GM23338 (cell line): ENCODE measurements at regions not wholly inside any gene's neighbourhood (a gene's known extent, or its start where the extent isn't known, plus 50 kb on each side); places are given as distances from the start of the nearest gene placed in this dataset.

Experiments used
- EZH2 ChIP-seq: fragments of 200-600 bp; sonication (generic); IDR thresholded peaks from one replicate; pipeline ENCODE4 v1.8.0; 2017; ENCODE audit warnings: antibody characterized with exemption, mild to moderate bottlenecking, low read depth; ENCODE audit not compliant: unreplicated experiment
- EZH2phosphoT487 ChIP-seq: fragments of 200-600 bp; sonication (generic); IDR thresholded peaks from one replicate; pipeline ENCODE4 v1.8.1; 2018; ENCODE audit warnings: antibody characterized with exemption; ENCODE audit not compliant: unreplicated experiment
- NANOG ChIP-seq: IDR thresholded peaks from 2 replicates; pipeline ENCODE4 v1.6.1; 2016; ENCODE audit warnings: antibody characterized with exemption, borderline replicate concordance
- ZNF114 ChIP-seq: fragments of 250-450 bp; sonication (Bioruptor Pico); IDR thresholded peaks from 2 replicates; pipeline ENCODE4 v1.5.0; 2020; ENCODE audit warnings: mild to moderate bottlenecking, moderate library complexity
- ZNF331 ChIP-seq: fragments of 250-450 bp; sonication (Bioruptor Pico); IDR thresholded peaks from 2 replicates; pipeline ENCODE4 v1.5.0; 2020; ENCODE audit warnings: low read depth, mild to moderate bottlenecking, moderate library complexity
- TF ChIP-seq, protein P1 (sequence below): IDR thresholded peaks from one replicate; pipeline ENCODE4 v1.6.1; 2018; ENCODE audit warnings: antibody characterized with exemption; ENCODE audit not compliant: unreplicated experiment
- TF ChIP-seq, protein P2 (sequence below): IDR thresholded peaks from 2 replicates; pipeline ENCODE4 v1.6.1; 2016; ENCODE audit warnings: antibody characterized with exemption
- TF ChIP-seq, protein P3 (sequence below), 2 experiments: fragments of 200-600 bp in 1 of 2; sonication (generic) in 1 of 2; conservative IDR thresholded peaks; 2 replicates each; pipeline versions ENCODE4 v1.5.1 to v1.6.1; 2016 to 2017; ENCODE audit warnings: antibody characterized with exemption in 2 of 2, low read depth in 2 of 2, mild to moderate bottlenecking in 2 of 2, moderate library complexity in 1 of 2

DNA sequence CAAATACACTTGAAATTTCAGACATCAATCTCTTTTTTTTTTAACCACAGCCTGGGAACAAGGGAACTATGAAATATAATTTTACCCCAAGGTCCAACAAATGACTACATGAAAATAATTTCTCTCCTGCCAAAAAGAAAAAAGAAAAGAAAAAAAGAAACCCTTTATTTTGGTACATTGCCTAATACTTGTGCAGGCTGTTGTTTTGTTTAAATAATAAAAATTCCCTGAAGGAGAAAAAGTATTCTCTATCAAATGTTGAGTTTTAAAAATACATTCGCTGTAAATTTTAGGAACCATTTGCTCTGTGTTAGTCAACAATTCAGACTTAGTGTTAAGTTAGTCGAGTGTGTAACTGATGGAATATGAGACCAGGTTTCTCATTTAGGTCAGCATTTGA is 155.4 kb downstream of the PRDM6 start (continued):
- TF ChIP-seq ZNF114 (CRISPR knock-in tag) (no peak), EZH2phosphoT487 (no peak), NANOG (no peak), ZNF331 (CRISPR knock-in tag) (no peak), EZH2 (no peak)
- TF ChIP-seq, protein P1, sequence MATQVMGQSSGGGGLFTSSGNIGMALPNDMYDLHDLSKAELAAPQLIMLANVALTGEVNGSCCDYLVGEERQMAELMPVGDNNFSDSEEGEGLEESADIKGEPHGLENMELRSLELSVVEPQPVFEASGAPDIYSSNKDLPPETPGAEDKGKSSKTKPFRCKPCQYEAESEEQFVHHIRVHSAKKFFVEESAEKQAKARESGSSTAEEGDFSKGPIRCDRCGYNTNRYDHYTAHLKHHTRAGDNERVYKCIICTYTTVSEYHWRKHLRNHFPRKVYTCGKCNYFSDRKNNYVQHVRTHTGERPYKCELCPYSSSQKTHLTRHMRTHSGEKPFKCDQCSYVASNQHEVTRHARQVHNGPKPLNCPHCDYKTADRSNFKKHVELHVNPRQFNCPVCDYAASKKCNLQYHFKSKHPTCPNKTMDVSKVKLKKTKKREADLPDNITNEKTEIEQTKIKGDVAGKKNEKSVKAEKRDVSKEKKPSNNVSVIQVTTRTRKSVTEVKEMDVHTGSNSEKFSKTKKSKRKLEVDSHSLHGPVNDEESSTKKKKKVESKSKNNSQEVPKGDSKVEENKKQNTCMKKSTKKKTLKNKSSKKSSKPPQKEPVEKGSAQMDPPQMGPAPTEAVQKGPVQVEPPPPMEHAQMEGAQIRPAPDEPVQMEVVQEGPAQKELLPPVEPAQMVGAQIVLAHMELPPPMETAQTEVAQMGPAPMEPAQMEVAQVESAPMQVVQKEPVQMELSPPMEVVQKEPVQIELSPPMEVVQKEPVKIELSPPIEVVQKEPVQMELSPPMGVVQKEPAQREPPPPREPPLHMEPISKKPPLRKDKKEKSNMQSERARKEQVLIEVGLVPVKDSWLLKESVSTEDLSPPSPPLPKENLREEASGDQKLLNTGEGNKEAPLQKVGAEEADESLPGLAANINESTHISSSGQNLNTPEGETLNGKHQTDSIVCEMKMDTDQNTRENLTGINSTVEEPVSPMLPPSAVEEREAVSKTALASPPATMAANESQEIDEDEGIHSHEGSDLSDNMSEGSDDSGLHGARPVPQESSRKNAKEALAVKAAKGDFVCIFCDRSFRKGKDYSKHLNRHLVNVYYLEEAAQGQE, result no peak
- TF ChIP-seq, protein P2, sequence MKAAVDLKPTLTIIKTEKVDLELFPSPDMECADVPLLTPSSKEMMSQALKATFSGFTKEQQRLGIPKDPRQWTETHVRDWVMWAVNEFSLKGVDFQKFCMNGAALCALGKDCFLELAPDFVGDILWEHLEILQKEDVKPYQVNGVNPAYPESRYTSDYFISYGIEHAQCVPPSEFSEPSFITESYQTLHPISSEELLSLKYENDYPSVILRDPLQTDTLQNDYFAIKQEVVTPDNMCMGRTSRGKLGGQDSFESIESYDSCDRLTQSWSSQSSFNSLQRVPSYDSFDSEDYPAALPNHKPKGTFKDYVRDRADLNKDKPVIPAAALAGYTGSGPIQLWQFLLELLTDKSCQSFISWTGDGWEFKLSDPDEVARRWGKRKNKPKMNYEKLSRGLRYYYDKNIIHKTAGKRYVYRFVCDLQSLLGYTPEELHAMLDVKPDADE, result no peak
- TF ChIP-seq, protein P3, sequence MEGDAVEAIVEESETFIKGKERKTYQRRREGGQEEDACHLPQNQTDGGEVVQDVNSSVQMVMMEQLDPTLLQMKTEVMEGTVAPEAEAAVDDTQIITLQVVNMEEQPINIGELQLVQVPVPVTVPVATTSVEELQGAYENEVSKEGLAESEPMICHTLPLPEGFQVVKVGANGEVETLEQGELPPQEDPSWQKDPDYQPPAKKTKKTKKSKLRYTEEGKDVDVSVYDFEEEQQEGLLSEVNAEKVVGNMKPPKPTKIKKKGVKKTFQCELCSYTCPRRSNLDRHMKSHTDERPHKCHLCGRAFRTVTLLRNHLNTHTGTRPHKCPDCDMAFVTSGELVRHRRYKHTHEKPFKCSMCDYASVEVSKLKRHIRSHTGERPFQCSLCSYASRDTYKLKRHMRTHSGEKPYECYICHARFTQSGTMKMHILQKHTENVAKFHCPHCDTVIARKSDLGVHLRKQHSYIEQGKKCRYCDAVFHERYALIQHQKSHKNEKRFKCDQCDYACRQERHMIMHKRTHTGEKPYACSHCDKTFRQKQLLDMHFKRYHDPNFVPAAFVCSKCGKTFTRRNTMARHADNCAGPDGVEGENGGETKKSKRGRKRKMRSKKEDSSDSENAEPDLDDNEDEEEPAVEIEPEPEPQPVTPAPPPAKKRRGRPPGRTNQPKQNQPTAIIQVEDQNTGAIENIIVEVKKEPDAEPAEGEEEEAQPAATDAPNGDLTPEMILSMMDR (conservative IDR thresholded peaks at IDR 0.05; ENCODE audit: low read depth in 2 of 2), result no peak
